Caco-2 (cell line): ENCODE measurements at regions not wholly inside any gene's neighbourhood (a gene's known extent, or its start where the extent isn't known, plus 50 kb on each side); places are given as distances from the start of the nearest gene placed in this dataset.

Experiments
- BruUV-seq: library from RNA; stranded (reverse); fragments of 400-500 nt; replicated peaks from 2 replicates; lab custom pipeline; 2021; lab: Mats Ljungman, UMichigan
- CTCF ChIA-PET: fragments of 300-600 bp; sonication (Branson Sonifier 250); formaldehyde crosslinking; loops from one replicate; lab custom pipeline; 2022; ENCODE audit warnings: antibody characterized with exemption; lab: Charles Lee
- POLR2A ChIA-PET: fragments of 300-600 bp; sonication (Branson Sonifier 250); formaldehyde crosslinking; loops from one replicate; lab custom pipeline; 2022; ENCODE audit warnings: antibody characterized with exemption; lab: Charles Lee
- DNase-seq, 2 experiments: peaks; one replicate each; pipeline versions ENCODE4 v3.0.0 to v3.0.0-alpha.2; 2020 to 2022
- H3K27me3 ChIP-seq: replicated peaks from 2 replicates; pipeline ENCODE4 v1.6.0; 2011; ENCODE audit warnings: low read length; ENCODE audit not compliant: control insufficient read depth, insufficient read depth
- H3K36me3 ChIP-seq: 2 replicates; pipeline ENCODE4 v1.5.1; 2011; ENCODE audit warnings: low read length; ENCODE audit not compliant: control insufficient read depth, insufficient read depth
- H3K4me1 ChIP-seq: fragments of 250-450 bp; sonication (Bioruptor Pico); 2 replicates; pipeline ENCODE4 v1.5.1; 2020; ENCODE audit warnings: mild to moderate bottlenecking
- H3K4me3 ChIP-seq: 2 replicates; pipeline ENCODE4 v1.5.1; 2011; ENCODE audit warnings: low read depth, mild to moderate bottlenecking, control low read depth, low read length
- H3K9me3 ChIP-seq: fragments of 250-450 bp; sonication (Bioruptor Pico); 2 replicates; pipeline ENCODE4 v1.5.1; 2020; ENCODE audit warnings: mild to moderate bottlenecking, moderate library complexity
- H3K27ac Mint-ChIP-seq: one replicate; pipeline ENCODE4 v1.8.0; 2022; ENCODE audit warnings: mixed read lengths; ENCODE audit not compliant: unreplicated experiment
- H3K27me3 Mint-ChIP-seq: one replicate; pipeline ENCODE4 v1.8.0; 2022; ENCODE audit warnings: mixed read lengths; ENCODE audit not compliant: insufficient read depth, unreplicated experiment
- H3K36me3 Mint-ChIP-seq: one replicate; pipeline ENCODE4 v1.8.0; 2022; ENCODE audit warnings: mild to moderate bottlenecking, mixed read lengths; ENCODE audit not compliant: insufficient read depth, unreplicated experiment
- H3K4me1 Mint-ChIP-seq: one replicate; pipeline ENCODE4 v1.8.0; 2022; ENCODE audit warnings: low read depth, mixed read lengths; ENCODE audit not compliant: unreplicated experiment
- H3K4me3 Mint-ChIP-seq: one replicate; pipeline ENCODE4 v1.8.0; 2022; ENCODE audit warnings: mild to moderate bottlenecking, moderate library complexity, mixed read lengths; ENCODE audit not compliant: unreplicated experiment
- H3K9me3 Mint-ChIP-seq: one replicate; pipeline ENCODE4 v1.8.0; 2022; ENCODE audit warnings: mixed read lengths; ENCODE audit not compliant: unreplicated experiment
- intact Hi-C: fragments of 100-400 bp; cut with micrococcal nuclease; formaldehyde crosslinking; loops from one replicate; pipeline ENCODE4 v1.10.0; 2022; ENCODE audit not compliant: unreplicated experiment
- TF ChIP-seq, protein P1 (sequence below), 2 experiments: fragments of 200-600 bp in 1 of 2; IDR thresholded peaks; 1 replicate in 1 of 2; 2 replicates in 1 of 2; pipeline versions ENCODE4 v1.5.1 to v1.8.0; 2011 to 2022; ENCODE audit warnings: antibody characterized with exemption in 1 of 2, control low read depth in 1 of 2, inconsistent platforms in 1 of 2, low read depth in 1 of 2, low read length in 1 of 2, mild to moderate bottlenecking in 1 of 2, moderate library complexity in 1 of 2; ENCODE audit not compliant: insufficient read depth in 1 of 2, severe bottlenecking in 1 of 2, unreplicated experiment in 1 of 2

DNA sequence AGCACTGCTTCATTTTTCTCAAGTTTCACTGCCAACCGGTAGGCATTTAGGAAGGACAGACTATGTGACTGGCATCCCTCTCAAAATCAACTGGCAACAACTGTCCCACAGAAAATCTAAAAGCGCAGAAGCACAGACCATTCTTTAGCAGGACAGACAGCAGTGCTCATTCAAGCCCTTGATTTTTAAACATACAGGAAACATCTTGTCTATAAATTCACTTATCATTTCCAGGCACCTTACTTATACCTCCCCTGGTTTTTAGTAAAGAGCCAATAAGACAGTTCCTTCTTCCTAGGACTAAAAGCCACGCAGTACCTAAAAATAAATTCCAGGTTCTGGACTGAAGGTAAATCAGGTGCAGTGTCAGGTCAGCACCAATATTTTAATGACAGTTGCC is 343.2 kb upstream of the WWC1 start:
- Mint-ChIP-seq H3K36me3 (no peaks in the 10 kb centered on the region), H3K27ac (no peak overlapping the region), H3K27me3 (peaks cover 17% of the 10 kb centered on the region), H3K4me3 (no peak overlapping the region), H3K9me3 (no peaks in the 10 kb centered on the region), H3K4me1 (no peaks in the 10 kb centered on the region)
- Histone ChIP-seq H3K27me3 (no peaks in the 10 kb centered on the region), H3K4me3 (no peak overlapping the region), H3K4me1 (peaks cover 9% of the 10 kb centered on the region), H3K36me3 (no peaks in the 10 kb centered on the region), H3K9me3 (no peaks in the 10 kb centered on the region)
- DNase-seq: no peak
- CTCF ChIA-PET: no interaction called here
- POLR2A ChIA-PET: no interaction called here
- TF ChIP-seq, protein P1, sequence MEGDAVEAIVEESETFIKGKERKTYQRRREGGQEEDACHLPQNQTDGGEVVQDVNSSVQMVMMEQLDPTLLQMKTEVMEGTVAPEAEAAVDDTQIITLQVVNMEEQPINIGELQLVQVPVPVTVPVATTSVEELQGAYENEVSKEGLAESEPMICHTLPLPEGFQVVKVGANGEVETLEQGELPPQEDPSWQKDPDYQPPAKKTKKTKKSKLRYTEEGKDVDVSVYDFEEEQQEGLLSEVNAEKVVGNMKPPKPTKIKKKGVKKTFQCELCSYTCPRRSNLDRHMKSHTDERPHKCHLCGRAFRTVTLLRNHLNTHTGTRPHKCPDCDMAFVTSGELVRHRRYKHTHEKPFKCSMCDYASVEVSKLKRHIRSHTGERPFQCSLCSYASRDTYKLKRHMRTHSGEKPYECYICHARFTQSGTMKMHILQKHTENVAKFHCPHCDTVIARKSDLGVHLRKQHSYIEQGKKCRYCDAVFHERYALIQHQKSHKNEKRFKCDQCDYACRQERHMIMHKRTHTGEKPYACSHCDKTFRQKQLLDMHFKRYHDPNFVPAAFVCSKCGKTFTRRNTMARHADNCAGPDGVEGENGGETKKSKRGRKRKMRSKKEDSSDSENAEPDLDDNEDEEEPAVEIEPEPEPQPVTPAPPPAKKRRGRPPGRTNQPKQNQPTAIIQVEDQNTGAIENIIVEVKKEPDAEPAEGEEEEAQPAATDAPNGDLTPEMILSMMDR (IDR thresholded peaks at IDR 0.05; ENCODE audit: insufficient read depth in 1 of 2, low read depth in 1 of 2, low read length in 1 of 2, severe bottlenecking in 1 of 2, unreplicated experiment in 1 of 2): no peak
- intact Hi-C loops: no loop called here
- no TSS peak for BruUV-seq

DNA sequence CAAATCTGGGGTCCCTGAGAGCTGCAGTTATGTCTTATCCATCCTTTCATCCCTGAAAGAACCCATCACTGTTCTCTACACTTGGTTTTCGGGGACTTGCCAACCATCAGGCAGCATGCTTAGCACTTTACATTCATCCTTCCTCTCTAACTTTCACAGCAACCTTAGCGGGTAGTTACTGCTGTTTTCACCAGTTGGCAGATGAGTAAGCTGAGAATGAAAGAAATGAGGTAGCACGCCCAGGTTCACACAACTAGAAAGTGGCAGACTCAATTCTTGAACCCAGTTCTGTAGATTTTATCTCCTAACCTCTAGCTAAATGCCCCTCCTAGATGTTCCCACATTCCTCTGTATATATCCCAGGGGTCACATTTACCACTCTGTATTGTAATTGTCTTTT is 342.0 kb upstream of the WWC1 start:
- TF ChIP-seq, protein P1 (IDR thresholded peaks at IDR 0.05; ENCODE audit: insufficient read depth in 1 of 2, low read depth in 1 of 2, low read length in 1 of 2, severe bottlenecking in 1 of 2, unreplicated experiment in 1 of 2): no peak
- H3K4me3 Mint-ChIP-seq: no peak overlapping the region
- H3K27ac Mint-ChIP-seq: no peak overlapping the region
- Histone ChIP-seq H3K4me1 (peaks cover 9% of the 10 kb centered on the region), H3K27me3 (no peaks in the 10 kb centered on the region), H3K4me3 (no peak overlapping the region), H3K36me3 (no peaks in the 10 kb centered on the region), H3K9me3 (no peaks in the 10 kb centered on the region)
- no peaks in the 10 kb centered on the region for H3K4me1 Mint-ChIP-seq
- no peaks in the 10 kb centered on the region for H3K36me3 Mint-ChIP-seq
- intact Hi-C loops: no loop called here
- ChIA-PET CTCF (no interaction called here), POLR2A (no interaction called here)
- no peak for DNase-seq
- no TSS peak for BruUV-seq
- peaks cover 15% of the 10 kb centered on the region for H3K27me3 Mint-ChIP-seq
- no peaks in the 10 kb centered on the region for H3K9me3 Mint-ChIP-seq

DNA sequence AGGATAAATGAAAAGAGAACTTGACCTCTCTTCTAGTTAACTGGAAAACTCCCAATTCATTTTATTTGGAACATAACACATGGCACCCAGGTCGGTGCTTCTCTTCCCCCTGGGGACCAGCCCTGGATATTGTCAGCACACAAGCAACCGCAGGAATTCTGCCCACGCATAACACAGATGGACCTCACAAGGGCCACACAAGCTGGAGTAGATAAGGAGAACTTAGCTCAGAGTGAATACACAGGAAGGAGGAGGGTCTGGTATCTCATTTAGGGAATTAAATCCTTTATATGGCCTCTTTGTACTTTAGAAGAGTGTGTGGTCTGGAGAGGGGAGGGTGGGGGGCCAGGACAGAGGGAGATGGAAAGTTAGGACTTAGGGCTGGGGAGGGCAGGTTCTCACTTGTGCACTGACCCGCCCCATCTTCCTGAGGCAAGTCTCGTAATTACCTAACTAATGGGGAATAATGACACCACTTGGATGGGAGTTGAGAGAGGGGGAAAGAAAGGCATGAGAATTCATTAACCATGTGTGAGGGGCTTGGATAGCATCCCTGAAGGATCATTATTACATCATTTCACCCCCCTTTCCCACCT is 341.2 kb upstream of the WWC1 start:
- H3K4me3 Mint-ChIP-seq: no peak overlapping the region
- POLR2A ChIA-PET: no interaction called here

More for the DNA sequence above, 341.2 kb upstream of the WWC1 start:
- no peaks in the 10 kb centered on the region for H3K36me3 ChIP-seq
- no peak overlapping the region for H3K27ac Mint-ChIP-seq
- TF ChIP-seq, protein P1 (IDR thresholded peaks at IDR 0.05; ENCODE audit: insufficient read depth in 1 of 2, low read depth in 1 of 2, low read length in 1 of 2, severe bottlenecking in 1 of 2, unreplicated experiment in 1 of 2): no peak
- H3K4me1 Mint-ChIP-seq: no peaks in the 10 kb centered on the region
- no peaks in the 10 kb centered on the region for H3K9me3 Mint-ChIP-seq
- CTCF ChIA-PET: no interaction called here
- H3K4me3 ChIP-seq: no peak overlapping the region
- no peaks in the 10 kb centered on the region for H3K27me3 ChIP-seq
- H3K4me1 ChIP-seq: peaks cover 9% of the 10 kb centered on the region
- no peaks in the 10 kb centered on the region for H3K9me3 ChIP-seq
- H3K27me3 Mint-ChIP-seq: peaks cover 14% of the 10 kb centered on the region
- BruUV-seq: no TSS peak
- DNase-seq: no peak
- H3K36me3 Mint-ChIP-seq: no peaks in the 10 kb centered on the region
- intact Hi-C loops: no loop called here
